GM18520 (cell line): ENCODE measurements at regions not wholly inside any gene's neighbourhood (a gene's known extent, or its start where the extent isn't known, plus 50 kb on each side); places are given as distances from the start of the nearest gene placed in this dataset.
"Not testable (repeated sequence)": the region's sequence is repeated elsewhere in the genome, so short reads cannot be mapped to it uniquely, and the experiment has no call there.

Experiments
- ATAC-seq: cut with Tn5 transposase; IDR thresholded peaks from one replicate; pipeline ENCODE4 v1.9.1; 2021; ENCODE audit not compliant: unreplicated experiment

DNA sequence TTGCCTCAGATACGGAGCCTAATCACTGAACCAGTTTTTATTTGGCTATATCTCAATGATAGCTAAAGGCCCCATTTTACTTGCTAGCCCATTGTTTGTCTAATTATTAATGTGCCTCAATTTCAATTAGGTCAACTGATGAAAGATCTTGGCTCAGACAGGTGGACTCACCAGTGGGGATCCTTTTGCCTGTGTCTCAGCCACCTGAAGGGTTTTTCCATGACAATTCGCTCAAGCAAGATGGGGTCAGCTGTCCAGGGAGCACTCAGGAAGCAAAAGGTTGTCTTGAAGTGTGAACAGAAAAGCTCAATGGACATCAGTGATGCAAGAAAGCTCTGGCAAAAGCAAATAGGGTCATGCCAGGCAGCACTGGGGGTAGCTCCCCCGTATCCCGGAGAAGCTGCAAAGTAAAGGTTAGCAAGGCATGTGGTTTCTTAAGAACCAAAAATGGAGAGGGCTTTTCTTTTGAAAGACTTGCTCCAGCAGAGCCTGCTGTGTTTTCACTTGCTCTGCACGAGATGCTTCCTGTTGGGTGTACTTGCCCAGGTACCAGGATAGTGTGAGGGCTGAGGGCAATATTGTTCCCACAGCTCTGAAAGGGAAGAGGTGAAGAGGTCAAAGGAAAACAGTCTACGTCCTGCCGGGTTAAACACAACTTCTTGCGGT, 541.2 kb upstream of the CDH5 start:
- ATAC-seq, result no peak

DNA sequence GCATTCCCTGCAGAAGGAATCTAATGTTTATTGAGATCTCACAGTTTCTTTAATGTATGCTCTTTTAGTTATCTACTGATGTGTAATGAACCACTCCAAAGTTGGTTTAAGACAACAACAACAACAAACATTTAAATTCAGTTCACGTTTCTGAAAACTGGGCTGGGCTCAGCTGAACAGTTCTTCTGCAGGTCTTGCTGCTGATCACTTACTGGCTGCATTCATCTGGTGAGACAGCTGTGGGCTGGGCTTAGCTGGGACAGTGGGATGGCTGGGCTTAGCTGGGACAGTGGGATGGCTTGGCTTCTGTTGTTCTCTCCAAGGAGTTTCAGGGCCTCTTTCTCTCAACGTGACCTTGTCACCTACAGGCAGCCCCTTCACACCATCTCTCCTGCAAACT, 544.3 kb upstream of the CDH5 start:
- ATAC-seq, result no peak

GRCh38 chr16:65819136-65819898, 547.2 kb upstream of the CDH5 start:
- no peak for ATAC-seq

DNA sequence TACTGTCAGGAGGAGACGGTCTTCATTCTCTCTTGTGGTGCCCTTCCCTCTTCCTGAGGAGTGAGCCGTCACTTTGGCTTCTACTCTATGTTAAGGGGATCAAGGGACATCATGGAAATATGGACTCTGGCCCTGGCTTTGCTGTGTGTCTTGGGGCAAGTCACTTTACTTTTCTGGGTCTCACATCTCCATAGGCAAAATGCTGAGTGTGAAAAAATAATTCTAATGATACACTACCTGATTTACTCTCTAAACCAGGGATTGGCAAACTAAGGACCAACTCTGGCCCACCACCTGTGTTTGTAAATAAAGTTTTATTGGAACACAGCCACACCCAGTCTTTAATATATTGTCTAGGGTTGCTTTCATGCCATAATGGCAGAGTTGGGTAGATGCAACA, 548.7 kb upstream of the CDH5 start:
- no peak for ATAC-seq

DNA sequence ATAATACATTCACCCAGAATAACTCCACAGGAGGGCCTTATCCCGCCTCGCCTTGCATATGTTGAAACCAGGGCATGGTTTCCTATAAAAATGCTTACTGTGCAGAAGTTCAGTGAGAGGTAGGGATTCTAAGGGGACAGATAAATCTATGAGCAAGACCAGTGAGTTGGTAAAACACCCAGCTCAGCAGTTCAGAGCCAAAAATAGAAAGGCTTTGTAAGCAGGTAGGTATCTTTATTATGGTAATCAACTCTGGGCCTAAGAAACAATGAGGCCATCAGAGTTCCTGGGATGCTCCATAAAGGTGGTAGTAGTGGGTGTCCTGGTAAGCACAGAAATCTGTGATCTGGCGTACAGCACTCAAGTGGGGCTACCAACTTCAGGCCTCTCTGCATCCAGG, 549.4 kb upstream of the CDH5 start:
- ATAC-seq, result no peak

GRCh38 chr16:65816556-65816955, 549.9 kb upstream of the CDH5 start:
- no peak for ATAC-seq

GRCh38 chr16:65815707-65816106, 550.8 kb upstream of the CDH5 start:
- no peak for ATAC-seq

DNA sequence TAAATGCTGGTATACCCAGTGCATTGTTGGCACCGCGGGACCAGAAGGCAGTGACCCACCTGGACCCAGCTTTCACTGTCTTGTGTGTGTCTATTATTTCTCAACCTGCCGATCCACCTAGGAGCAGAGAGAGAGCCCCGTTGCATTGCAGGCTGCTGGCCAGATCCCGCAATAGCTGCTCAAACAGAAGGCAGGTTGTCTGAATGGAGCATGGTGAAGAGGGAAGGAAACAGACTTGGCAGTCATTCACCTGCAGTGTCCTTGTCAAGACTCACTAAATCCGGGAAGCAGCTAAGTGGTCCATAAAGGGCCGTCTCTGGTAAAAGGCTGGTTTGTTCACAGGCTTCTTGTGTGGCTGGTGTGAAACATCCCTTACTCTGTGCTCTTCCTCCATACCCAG, 552.6 kb upstream of the CDH5 start:
- ATAC-seq, result not testable (repeated sequence)

GRCh38 chr16:65809627-65810026, 556.9 kb upstream of the CDH5 start:
- no peak for ATAC-seq

DNA sequence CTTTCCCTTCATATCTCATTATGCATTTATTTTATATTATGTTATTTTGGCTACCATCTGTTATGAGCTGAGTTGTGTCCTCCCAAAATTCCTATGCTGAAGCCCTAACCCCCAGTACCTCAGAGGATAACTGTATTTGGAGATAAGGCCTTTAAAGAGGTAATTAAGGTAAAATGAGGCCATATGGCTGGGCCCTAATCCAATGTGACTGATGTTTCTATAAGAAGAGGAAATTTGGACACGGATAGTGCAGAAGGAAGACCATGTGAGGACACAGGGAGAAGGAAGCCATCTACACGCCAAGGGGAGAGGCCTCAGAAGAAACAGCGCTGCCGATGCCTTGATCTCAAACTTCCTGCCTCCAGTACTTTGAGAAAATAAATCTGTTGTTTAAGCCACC, 557.7 kb upstream of the CDH5 start:
- ATAC-seq, result no peak

DNA sequence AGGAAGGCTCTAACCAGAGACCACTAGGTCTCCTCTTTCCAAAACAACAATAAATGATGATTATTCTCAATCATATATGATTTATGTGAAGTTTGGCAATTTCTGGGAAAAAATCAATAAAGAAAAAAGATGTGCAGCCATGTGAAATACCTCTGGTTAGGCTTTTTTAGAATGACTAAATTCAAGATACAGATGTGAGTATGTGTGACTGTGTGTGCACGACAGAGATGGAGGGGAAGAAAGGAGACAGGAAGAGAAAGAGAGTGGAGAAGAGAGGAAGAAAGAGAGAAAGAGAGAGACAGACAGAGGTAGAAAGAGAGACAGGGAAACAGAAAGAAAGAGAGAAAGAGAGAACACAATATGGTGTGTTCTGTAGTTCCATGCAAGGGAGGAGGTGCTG, 558.6 kb upstream of the CDH5 start:
- no peak for ATAC-seq

GRCh38 chr16:65805704-65806103, 560.8 kb upstream of the CDH5 start:
- ATAC-seq, result not testable (repeated sequence)

DNA sequence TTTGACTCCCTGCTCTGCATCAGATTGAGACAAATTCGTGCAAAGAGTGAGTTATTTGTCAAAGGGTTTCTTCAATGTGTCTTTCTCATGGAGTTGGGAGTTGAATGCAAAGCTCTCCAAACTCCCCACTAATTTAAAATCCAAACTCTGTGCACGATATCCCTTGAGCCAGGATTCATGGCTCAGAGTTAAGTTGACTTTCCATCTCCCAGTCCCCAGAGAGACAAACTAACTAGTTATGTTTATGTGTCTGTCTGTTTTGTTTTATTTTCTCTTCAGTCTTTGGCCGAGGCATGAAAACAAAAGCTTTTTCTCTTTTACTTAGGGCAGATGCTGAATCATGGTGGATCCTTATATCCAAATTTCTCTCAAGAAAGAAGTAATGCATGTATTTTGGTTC, 570.0 kb upstream of the CDH5 start:
- ATAC-seq, result no peak

GRCh38 chr16:65794973-65795372, 571.5 kb upstream of the CDH5 start:
- ATAC-seq, result no peak

DNA sequence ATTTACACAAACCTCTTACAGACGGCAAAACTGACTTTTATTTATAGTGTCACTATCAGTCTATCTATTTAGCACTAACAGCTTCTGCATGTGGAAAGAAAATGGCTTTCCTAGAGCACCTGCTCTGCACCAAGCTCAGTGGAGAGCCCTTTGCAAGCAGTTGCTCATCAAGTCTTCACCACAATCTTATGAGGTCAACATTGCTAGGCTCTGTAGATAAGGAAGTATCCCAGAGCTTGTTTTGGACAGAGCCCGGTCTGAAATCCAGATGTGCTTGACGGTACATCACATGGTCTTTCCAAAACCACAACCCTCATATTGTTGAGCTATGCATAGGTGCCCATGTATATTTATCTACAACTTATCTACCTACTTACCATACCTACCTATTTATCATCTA, 572.7 kb upstream of the CDH5 start:
- no peak for ATAC-seq

- no peak for ATAC-seq
Measured at GRCh38 chr16:65790768-65791167, 575.7 kb upstream of the CDH5 start.

- ATAC-seq, result no peak
Measured at GRCh38 chr16:65789161-65789945, 577.1 kb upstream of the CDH5 start.

GRCh38 chr16:65788434-65789140, 577.9 kb upstream of the CDH5 start:
- no peak for ATAC-seq

GRCh38 chr16:65787921-65788320, 578.6 kb upstream of the CDH5 start:
- no peak for ATAC-seq

DNA sequence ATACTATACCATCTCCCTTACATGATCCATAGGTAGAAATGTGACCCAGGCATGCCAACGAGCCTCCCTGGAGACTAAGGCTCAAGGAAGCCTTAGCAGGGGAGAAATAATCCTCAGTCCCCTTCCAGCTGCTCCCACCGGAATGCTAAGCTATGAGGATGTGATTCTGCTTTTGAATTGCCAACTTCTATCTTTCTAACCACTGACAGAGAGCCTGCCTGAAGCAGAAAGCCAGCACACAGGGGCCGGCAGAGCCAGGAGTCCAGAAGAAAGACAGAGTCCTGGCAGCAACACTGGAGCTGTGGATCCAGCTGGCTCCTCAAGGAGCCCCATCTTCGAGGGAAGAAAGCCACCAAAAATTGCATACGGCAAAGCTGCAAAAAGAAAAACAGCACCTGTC, 579.6 kb upstream of the CDH5 start:
- no peak for ATAC-seq

GRCh38 chr16:65783709-65784474, 582.6 kb upstream of the CDH5 start:
- ATAC-seq, result no peak
